Smooth muscle cell (in vitro differentiated cells): ENCODE measurements at regions not wholly inside any gene's neighbourhood (a gene's known extent, or its start where the extent isn't known, plus 50 kb on each side); places are given as distances from the start of the nearest gene placed in this dataset.

Source experiments
- DNase-seq: peaks from one replicate; lab custom pipeline; 2025; ENCODE audit not compliant: unreplicated experiment; lab: John Stamatoyannopoulos, UW
- H2AFZ ChIP-seq: fragments of 200-600 bp; sonication (generic); 2 replicates; pipeline ENCODE4 v1.6.0; 2016; ENCODE audit warnings: antibody characterized with exemption, low read depth, mild to moderate bottlenecking
- H3F3A ChIP-seq: fragments of 200-600 bp; sonication (generic); 2 replicates; pipeline ENCODE4 v1.6.0; 2017; ENCODE audit warnings: antibody characterized with exemption, low read depth
- H3K27ac ChIP-seq: fragments of 200-600 bp; sonication (generic); 2 replicates; pipeline ENCODE4 v1.5.1; 2016; ENCODE audit warnings: low read depth, mild to moderate bottlenecking
- H3K27me3 ChIP-seq: fragments of 200-600 bp; sonication (generic); 2 replicates; pipeline ENCODE4 v1.6.1; 2016; ENCODE audit warnings: low read depth, mild to moderate bottlenecking
- H3K36me3 ChIP-seq: fragments of 200-600 bp; sonication (generic); 2 replicates; pipeline ENCODE4 v1.5.1; 2016; ENCODE audit warnings: low read depth
- H3K4me1 ChIP-seq: fragments of 200-600 bp; sonication (generic); 2 replicates; pipeline ENCODE4 v1.5.1; 2016; ENCODE audit warnings: low read depth
- H3K4me2 ChIP-seq: fragments of 200-600 bp; sonication (generic); 2 replicates; pipeline ENCODE4 v1.6.0; 2016; ENCODE audit warnings: mild to moderate bottlenecking
- H3K4me3 ChIP-seq: fragments of 200-600 bp; sonication (generic); 2 replicates; pipeline ENCODE4 v1.5.1; 2016; ENCODE audit warnings: mild to moderate bottlenecking
- H3K79me2 ChIP-seq: fragments of 200-600 bp; sonication (generic); 2 replicates; pipeline ENCODE4 v1.6.0; 2016; ENCODE audit warnings: low read depth, mild to moderate bottlenecking
- H3K9ac ChIP-seq: fragments of 200-600 bp; sonication (generic); 2 replicates; pipeline ENCODE4 v1.6.0; 2016; ENCODE audit warnings: low read depth
- H3K9me3 ChIP-seq: fragments of 200-600 bp; sonication (generic); replicated peaks from 2 replicates; pipeline ENCODE4 v1.5.1; 2016; ENCODE audit warnings: low read depth
- H4K20me1 ChIP-seq: fragments of 200-600 bp; sonication (generic); 2 replicates; pipeline ENCODE4 v1.6.0; 2016; ENCODE audit warnings: low read depth
- CTCF ChIP-seq: fragments of 200-600 bp; sonication (generic); IDR thresholded peaks from 2 replicates; pipeline ENCODE4 v1.5.1; 2017; ENCODE audit warnings: borderline replicate concordance, mild to moderate bottlenecking, antibody characterized with exemption; ENCODE audit not compliant: insufficient read depth, poor library complexity, severe bottlenecking
- WGBS: methylation state at CpG from one replicate; pipeline ENCODE4 v1.1.7; 2016; ENCODE audit warnings: low lambda C conversion rate; 5-methylcytosine and 5-hydroxymethylcytosine counted together

GRCh38 chr12:89129167-89129870, 223.0 kb downstream of the DUSP6 start:
- Histone ChIP-seq H2AFZ (no peak overlapping the region), H3K79me2 (no peaks in the 10 kb centered on the region), H3K4me3 (no peak overlapping the region), H3F3A (no peaks in the 10 kb centered on the region), H3K36me3 (no peaks in the 10 kb centered on the region), H3K9ac (no peak overlapping the region), H3K9me3 (no peaks in the 10 kb centered on the region), H4K20me1 (no peaks in the 10 kb centered on the region), H3K4me2 (no peak overlapping the region), H3K4me1 (peaks cover 11% of the 10 kb centered on the region), H3K27ac (no peak overlapping the region), H3K27me3 (no peaks in the 10 kb centered on the region)
- WGBS = 100% methylated on average over 3 of the region's 3 CpGs
- TF ChIP-seq CTCF = no peak
- DNase-seq = no peak

- Histone ChIP-seq H3F3A (no peaks in the 10 kb centered on the region), H3K9ac (no peak overlapping the region), H3K27ac (no peak overlapping the region), H3K36me3 (no peaks in the 10 kb centered on the region), H3K9me3 (no peaks in the 10 kb centered on the region), H2AFZ (no peak overlapping the region), H3K4me2 (peak overlapping the region; percentile 22), H3K4me1 (peaks cover 11% of the 10 kb centered on the region), H3K4me3 (no peak overlapping the region), H3K27me3 (no peaks in the 10 kb centered on the region), H3K79me2 (no peaks in the 10 kb centered on the region), H4K20me1 (no peaks in the 10 kb centered on the region)
- TF ChIP-seq CTCF = no peak
- 44% methylated on average over 3 of the region's 3 CpGs for WGBS
- no peak for DNase-seq
These were observed 225.6 kb downstream of the DUSP6 start for GRCh38 chr12:89126712-89127111.

DNA sequence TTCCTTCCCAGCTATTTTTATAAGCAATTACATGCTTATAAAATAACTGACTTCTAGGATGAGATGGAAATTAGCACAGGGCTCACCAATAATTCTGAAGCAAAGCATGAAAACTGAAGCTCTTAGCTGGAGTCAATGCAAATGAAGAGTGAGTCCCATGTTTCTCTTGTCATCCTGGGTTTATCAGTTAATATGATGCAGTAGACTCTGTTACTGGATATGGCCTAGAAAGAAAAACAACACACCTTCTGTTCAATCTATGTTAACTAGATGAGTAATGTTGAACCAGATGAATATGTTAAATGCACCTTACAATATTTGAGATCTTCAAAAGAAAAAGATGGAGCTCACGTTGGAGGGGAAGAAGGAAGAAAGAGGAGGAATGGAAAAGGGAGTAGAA, 229.4 kb downstream of the DUSP6 start:
- no peak overlapping the region for H3K27ac ChIP-seq
- 94% methylated on average over 1 of the region's 1 CpG for WGBS
- H3K4me1 ChIP-seq = peaks cover 11% of the 10 kb centered on the region
- H3K4me3 ChIP-seq = no peak overlapping the region
- no peak for DNase-seq
- no peak overlapping the region for H3K4me2 ChIP-seq
- H3K9me3 ChIP-seq = no peaks in the 10 kb centered on the region
- H4K20me1 ChIP-seq = no peaks in the 10 kb centered on the region
- no peaks in the 10 kb centered on the region for H3K27me3 ChIP-seq
- TF ChIP-seq CTCF = no peak
- no peak overlapping the region for H3K9ac ChIP-seq
- no peaks in the 10 kb centered on the region for H3F3A ChIP-seq
- H2AFZ ChIP-seq = no peak overlapping the region
- H3K79me2 ChIP-seq = no peaks in the 10 kb centered on the region
- no peaks in the 10 kb centered on the region for H3K36me3 ChIP-seq

DNA sequence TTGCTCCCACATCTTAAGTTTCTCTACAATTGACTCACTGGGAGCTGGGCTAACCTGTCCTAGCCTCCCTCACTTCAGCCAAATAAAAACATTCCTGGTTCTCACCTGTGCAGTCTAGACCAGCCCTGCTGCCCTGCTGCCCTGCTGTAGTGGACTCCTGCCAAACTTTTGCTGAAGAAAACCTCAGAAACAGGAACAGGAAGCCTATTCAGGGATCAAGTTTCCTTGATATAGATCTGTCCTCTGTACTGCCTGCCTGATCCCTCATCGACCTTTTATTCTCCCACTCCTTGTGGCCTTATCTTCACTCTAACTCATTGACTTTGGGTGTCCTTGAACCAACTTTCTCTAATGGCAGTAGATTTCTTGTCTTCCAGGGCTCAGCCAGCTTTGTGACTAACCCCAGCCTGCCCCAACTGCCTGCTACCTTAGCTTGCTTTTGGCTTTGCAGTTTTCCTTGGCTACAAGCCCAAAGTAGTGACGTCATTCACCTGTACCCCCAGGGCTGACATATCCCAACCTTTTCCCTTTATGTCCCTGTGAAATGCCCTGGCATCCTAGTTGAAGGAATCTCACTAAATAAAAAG, 234.8 kb downstream of the DUSP6 start:
- H3K9ac ChIP-seq = no peak overlapping the region
- no peaks in the 10 kb centered on the region for H4K20me1 ChIP-seq
- H3K9me3 ChIP-seq = no peaks in the 10 kb centered on the region
- H2AFZ ChIP-seq = no peak overlapping the region
- no peaks in the 10 kb centered on the region for H3K36me3 ChIP-seq
- no peaks in the 10 kb centered on the region for H3K27me3 ChIP-seq
- no peak overlapping the region for H3K4me2 ChIP-seq
- WGBS = 32% methylated on average over 2 of the region's 2 CpGs
- H3K27ac ChIP-seq = no peak overlapping the region
- no peak overlapping the region for H3K4me3 ChIP-seq
- no peak for DNase-seq
- no peaks in the 10 kb centered on the region for H3K79me2 ChIP-seq
- H3K4me1 ChIP-seq = no peaks in the 10 kb centered on the region
- TF ChIP-seq CTCF = no peak
- no peaks in the 10 kb centered on the region for H3F3A ChIP-seq
